Right forelimb (tissue), 1 donor: ENCODE measurements at regions not wholly inside any gene's neighbourhood (a gene's known extent, or its start where the extent isn't known, plus 50 kb on each side); places are given as distances from the start of the nearest gene placed in this dataset.
"Not testable (repeated sequence)": the region's sequence is repeated elsewhere in the genome, so short reads cannot be mapped to it uniquely, and the experiment has no call there.

Experiments
- DNase-seq: peaks from one replicate; pipeline ENCODE4 v3.0.0-alpha.2; 2018

GRCh38 chr10:130352291-130352645 is 216.1 kb downstream of the GLRX3 start:
- DNase-seq = no peak

GRCh38 chr10:130353928-130354572 is 217.9 kb downstream of the GLRX3 start:
- no peak for DNase-seq

- no peak for DNase-seq
Observed at GRCh38 chr10:130354573-130354954, 218.4 kb downstream of the GLRX3 start.

- DNase-seq = no peak
Observed at GRCh38 chr10:130354976-130355795, 219.0 kb downstream of the GLRX3 start.

GRCh38 chr10:130356429-130356828 is 220.2 kb downstream of the GLRX3 start:
- not testable (repeated sequence) for DNase-seq

GRCh38 chr10:130357226-130357625 is 221.0 kb downstream of the GLRX3 start:
- no peak for DNase-seq

- no peak for DNase-seq
Observed at GRCh38 chr10:130357951-130358350, 221.8 kb downstream of the GLRX3 start.

GRCh38 chr10:130358981-130359650 is 222.9 kb downstream of the GLRX3 start:
- DNase-seq = no peak

GRCh38 chr10:130359711-130360110 is 223.5 kb downstream of the GLRX3 start:
- no peak for DNase-seq

- DNase-seq = no peak
Observed at GRCh38 chr10:130360826-130361311, 224.7 kb downstream of the GLRX3 start.

- no peak for DNase-seq
Observed at GRCh38 chr10:130361351-130362105, 225.3 kb downstream of the GLRX3 start.

- no peak for DNase-seq
Observed at GRCh38 chr10:130362308-130362761, 226.1 kb downstream of the GLRX3 start.

GRCh38 chr10:130363051-130363450 is 226.9 kb downstream of the GLRX3 start:
- no peak for DNase-seq

- no peak for DNase-seq
Observed at GRCh38 chr10:130363899-130364445, 227.8 kb downstream of the GLRX3 start.

GRCh38 chr10:130364631-130365411 is 228.6 kb downstream of the GLRX3 start:
- DNase-seq = no peak

- no peak for DNase-seq
Observed at GRCh38 chr10:130368761-130369560, 232.8 kb downstream of the GLRX3 start.

- no peak for DNase-seq
Observed at GRCh38 chr10:130369645-130370381, 233.6 kb downstream of the GLRX3 start.

- no peak for DNase-seq
Observed at GRCh38 chr10:130370721-130371120, 234.5 kb downstream of the GLRX3 start.

- no peak for DNase-seq
Observed at GRCh38 chr10:130371156-130371555, 235.0 kb downstream of the GLRX3 start.

- DNase-seq = no peak
Observed at GRCh38 chr10:130371666-130372065, 235.5 kb downstream of the GLRX3 start.
